SU-DHL-6 (cell line): ENCODE measurements at regions not wholly inside any gene's neighbourhood (a gene's known extent, or its start where the extent isn't known, plus 50 kb on each side); places are given as distances from the start of the nearest gene placed in this dataset.

Experiments
- H2AFZ ChIP-seq: fragments of 200-600 bp; sonication (generic); 2 replicates; pipeline ENCODE4 v1.6.1; 2014; ENCODE audit warnings: low read depth, mild to moderate bottlenecking, moderate library complexity, mixed read lengths, antibody characterized with exemption, low read length; ENCODE audit not compliant: severe bottlenecking
- H3F3A ChIP-seq: fragments of 200-600 bp; shearing (Covaris generic); 2 replicates; pipeline ENCODE4 v1.6.0; 2016; ENCODE audit warnings: antibody characterized with exemption, mild to moderate bottlenecking; ENCODE audit not compliant: insufficient read depth
- H3K27ac ChIP-seq: fragments of 200-600 bp; sonication (generic); 2 replicates; pipeline ENCODE4 v1.5.1; 2016; ENCODE audit warnings: low read depth, mild to moderate bottlenecking, low read length, moderate library complexity, mixed read lengths
- H3K27me3 ChIP-seq: fragments of 200-600 bp; sonication (generic), shearing (Covaris generic); 2 replicates; pipeline ENCODE4 v1.6.0; 2014; ENCODE audit warnings: mild to moderate bottlenecking, low read length
- H3K36me3 ChIP-seq: fragments of 200-600 bp; sonication (generic); 2 replicates; pipeline ENCODE4 v1.6.1; 2014; ENCODE audit warnings: mild to moderate bottlenecking, low read length, mixed read lengths
- H3K4me2 ChIP-seq: fragments of 300-600, 200-600 bp; shearing (Covaris generic), sonication (generic); 2 replicates; pipeline ENCODE4 v1.6.0; 2014; ENCODE audit warnings: low read length, low read depth, mild to moderate bottlenecking; ENCODE audit not compliant: poor library complexity, severe bottlenecking
- H3K4me3 ChIP-seq: fragments of 200-600 bp; sonication (generic); 2 replicates; pipeline ENCODE4 v1.5.1; 2014; ENCODE audit warnings: antibody characterized with exemption, low read length, mild to moderate bottlenecking, mixed read lengths; ENCODE audit not compliant: insufficient read depth, poor library complexity, severe bottlenecking
- H3K79me2 ChIP-seq: fragments of 200-600 bp; sonication (generic); 2 replicates; pipeline ENCODE4 v1.6.1; 2014; ENCODE audit warnings: mild to moderate bottlenecking, low read length, moderate library complexity; ENCODE audit not compliant: insufficient read depth
- H3K9ac ChIP-seq: fragments of 200-600 bp; sonication (generic); 2 replicates; pipeline ENCODE4 v1.7.0; 2014; ENCODE audit warnings: mild to moderate bottlenecking, low read length
- H3K9me2 ChIP-seq: fragments of 200-600 bp; sonication (generic); replicated peaks from 2 replicates; pipeline ENCODE4 v1.6.1; 2014; ENCODE audit warnings: low read length; ENCODE audit not compliant: insufficient read depth
- H3K9me3 ChIP-seq: fragments of 200-600 bp; sonication (generic); 2 replicates; pipeline ENCODE4 v1.6.1; 2014; ENCODE audit warnings: low read length, mixed read lengths; ENCODE audit not compliant: insufficient read depth
- H4K20me1 ChIP-seq: fragments of 200-600 bp; sonication (generic); 2 replicates; pipeline ENCODE4 v1.6.1; 2014; ENCODE audit warnings: low read depth, mild to moderate bottlenecking, antibody characterized with exemption, low read length, moderate library complexity, mixed read lengths
- CTCF ChIP-seq: fragments of 200-600 bp; sonication (generic); IDR thresholded peaks from one replicate; pipeline ENCODE4 v1.5.1; 2017; ENCODE audit warnings: antibody characterized with exemption, mild to moderate bottlenecking, low read length, moderate library complexity; ENCODE audit not compliant: insufficient read depth, poor library complexity, severe bottlenecking
- EZH2phosphoT487 ChIP-seq: fragments of 200-600 bp; sonication (generic), shearing (Covaris generic); conservative IDR thresholded peaks from 2 replicates; pipeline ENCODE4 v1.6.1; 2018; ENCODE audit warnings: mild to moderate bottlenecking, antibody characterized with exemption, low read length, moderate library complexity, mixed read lengths

- no peak for TF ChIP-seq EZH2phosphoT487
- TF ChIP-seq CTCF = no peak
- Histone ChIP-seq H3K79me2 (no peaks in the 10 kb centered on the region), H2AFZ (no peak overlapping the region), H3K9ac (no peak overlapping the region), H4K20me1 (no peaks in the 10 kb centered on the region), H3K4me3 (no peak overlapping the region), H3K27ac (no peak overlapping the region), H3K36me3 (no peaks in the 10 kb centered on the region), H3K27me3 (no peaks in the 10 kb centered on the region), H3F3A (no peaks in the 10 kb centered on the region), H3K9me3 (no peaks in the 10 kb centered on the region), H3K9me2 (no peaks in the 10 kb centered on the region), H3K4me2 (no peak overlapping the region)
These were observed 282.3 kb downstream of the HGF start for GRCh38 chr7:81487516-81487915.

GRCh38 chr7:81484261-81484660 lies 285.6 kb downstream of the HGF start:
- no peaks in the 10 kb centered on the region for H3F3A ChIP-seq
- TF ChIP-seq CTCF (no peak), EZH2phosphoT487 (no peak)
- H3K27me3 ChIP-seq = no peaks in the 10 kb centered on the region
- H2AFZ ChIP-seq = no peak overlapping the region
- H3K9me2 ChIP-seq = no peaks in the 10 kb centered on the region
- no peak overlapping the region for H3K4me2 ChIP-seq
- no peak overlapping the region for H3K27ac ChIP-seq
- no peak overlapping the region for H3K4me3 ChIP-seq
- no peaks in the 10 kb centered on the region for H4K20me1 ChIP-seq
- H3K79me2 ChIP-seq = no peaks in the 10 kb centered on the region
- H3K9ac ChIP-seq = no peak overlapping the region
- H3K9me3 ChIP-seq = no peaks in the 10 kb centered on the region
- H3K36me3 ChIP-seq = no peaks in the 10 kb centered on the region

GRCh38 chr7:81482600-81483186 lies 287.2 kb downstream of the HGF start:
- Histone ChIP-seq H3K27me3 (no peaks in the 10 kb centered on the region), H3K4me3 (no peak overlapping the region), H2AFZ (no peak overlapping the region), H3K36me3 (no peaks in the 10 kb centered on the region), H3K4me2 (no peak overlapping the region), H3K27ac (no peak overlapping the region), H4K20me1 (no peaks in the 10 kb centered on the region), H3K9ac (no peak overlapping the region), H3K79me2 (no peaks in the 10 kb centered on the region), H3K9me3 (no peaks in the 10 kb centered on the region), H3F3A (no peaks in the 10 kb centered on the region), H3K9me2 (no peaks in the 10 kb centered on the region)
- TF ChIP-seq CTCF (peak; percentile 60), EZH2phosphoT487 (no peak)
